ENCODE measurements at regions not wholly inside any gene's neighbourhood (a gene's known extent, or its start where the extent isn't known, plus 50 kb on each side); places are given as distances from the start of the nearest gene placed in this dataset.

- intact Hi-C loops (cut with DNase I) = no loop called here
- Histone ChIP-seq H3K27ac (no peak overlapping the region), H3K9me3 (peaks cover 0 to 5% (median 0%) of the 10 kb centered on the region in 11 donors), H3K27me3 (no peaks in the 10 kb centered on the region), H3K36me3 (no peaks in the 10 kb centered on the region), H3K4me3 (no peak overlapping the region), H3K4me1 (no peaks in the 10 kb centered on the region)
- DNase-seq (no peak), ATAC-seq (no peak)
- 93 to 95% methylated on average over 1 of the region's 1 CpG for WGBS, 2 donors
- TF ChIP-seq CTCF (IDR thresholded peaks at IDR 0.05) = no peak
These were observed 1028.8 kb downstream of the ADGRL2 start for GRCh38 chr1:82829527-82829926.

- Histone ChIP-seq H3K27ac (no peak overlapping the region), H3K4me3 (no peak overlapping the region), H3K36me3 (no peaks in the 10 kb centered on the region), H3K4me1 (no peaks in the 10 kb centered on the region), H3K27me3 (no peaks in the 10 kb centered on the region), H3K9me3 (no peaks in the 10 kb centered on the region)
- no peak for ATAC-seq
- TF ChIP-seq CTCF (IDR thresholded peaks at IDR 0.05) = no peak
- DNase-seq = no peak
- WGBS, 2 donors = 67 to 96% methylated on average over 3 of the region's 3 CpGs
- intact Hi-C loops (cut with DNase I) = no loop called here
These were observed 1023.1 kb downstream of the ADGRL2 start for GRCh38 chr1:82823876-82824275.

- intact Hi-C loops (cut with DNase I) = no loop called here
These were observed 1020.1 kb downstream of the ADGRL2 start for GRCh38 chr1:82820816-82821215.

GRCh38 chr1:82819234-82819633 lies 1018.5 kb downstream of the ADGRL2 start:
- no peak overlapping the region for H3K27ac ChIP-seq
- DNase-seq (no peak), ATAC-seq (no peak)
- intact Hi-C loops (cut with DNase I) = no loop called here
- H3K9me3 ChIP-seq = peaks cover 0 to 2% (median 0%) of the 10 kb centered on the region in 11 donors
- no peaks in the 10 kb centered on the region for H3K36me3 ChIP-seq
- 58 to 74% methylated on average over 1 of the region's 1 CpG for WGBS, 2 donors
- H3K27me3 ChIP-seq = no peaks in the 10 kb centered on the region
- TF ChIP-seq CTCF (IDR thresholded peaks at IDR 0.05) = no peak
- no peak overlapping the region for H3K4me3 ChIP-seq
- no peaks in the 10 kb centered on the region for H3K4me1 ChIP-seq

More at GRCh38 chr1:82820816-82821215, 1020.1 kb downstream of the ADGRL2 start:
- whole genome bisulfite sequencing, 2 donors = 60 to 65% methylated on average over 3 of the region's 3 CpGs
- H3K4me1 ChIP-seq = no peaks in the 10 kb centered on the region
- H3K27ac ChIP-seq = no peak overlapping the region
- no peak for TF ChIP-seq CTCF (IDR thresholded peaks at IDR 0.05)
- no peak for ATAC-seq
- no peaks in the 10 kb centered on the region for H3K27me3 ChIP-seq
- H3K9me3 ChIP-seq = peaks cover 0 to 2% (median 0%) of the 10 kb centered on the region in 11 donors
- no peaks in the 10 kb centered on the region for H3K36me3 ChIP-seq
- no peak for DNase-seq
- H3K4me3 ChIP-seq = no peak overlapping the region
